HG03354 (cell line): ENCODE measurements at regions not wholly inside any gene's neighbourhood (a gene's known extent, or its start where the extent isn't known, plus 50 kb on each side); places are given as distances from the start of the nearest gene placed in this dataset.
"Not testable (repeated sequence)": the region's sequence is repeated elsewhere in the genome, so short reads cannot be mapped to it uniquely, and the experiment has no call there.

ENCODE experiments used
- ATAC-seq: cut with Tn5 transposase; IDR thresholded peaks from one replicate; pipeline ENCODE4 v1.9.1; 2021; ENCODE audit warnings: mild to moderate bottlenecking; ENCODE audit not compliant: unreplicated experiment, poor library complexity, severe bottlenecking

DNA sequence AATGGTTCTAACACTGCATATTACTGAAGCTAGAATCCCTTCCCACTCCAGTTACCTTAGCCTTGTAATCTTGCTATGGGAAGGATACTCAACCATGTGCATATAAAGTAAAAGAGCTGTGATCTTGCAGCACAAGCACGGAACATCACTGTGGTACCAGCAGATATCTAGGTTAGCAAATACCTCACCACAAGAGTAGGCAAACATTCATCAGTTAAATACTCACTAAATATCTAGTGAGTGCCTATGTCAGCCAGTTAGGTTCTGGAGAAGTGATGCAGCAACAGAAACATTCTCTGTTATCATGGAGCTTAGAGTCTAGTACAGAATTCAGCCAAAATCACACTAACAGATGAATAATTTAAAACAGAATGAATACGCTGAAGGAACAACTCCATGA is 349.6 kb upstream of the UBE2E3 start:
- ATAC-seq: no peak

DNA sequence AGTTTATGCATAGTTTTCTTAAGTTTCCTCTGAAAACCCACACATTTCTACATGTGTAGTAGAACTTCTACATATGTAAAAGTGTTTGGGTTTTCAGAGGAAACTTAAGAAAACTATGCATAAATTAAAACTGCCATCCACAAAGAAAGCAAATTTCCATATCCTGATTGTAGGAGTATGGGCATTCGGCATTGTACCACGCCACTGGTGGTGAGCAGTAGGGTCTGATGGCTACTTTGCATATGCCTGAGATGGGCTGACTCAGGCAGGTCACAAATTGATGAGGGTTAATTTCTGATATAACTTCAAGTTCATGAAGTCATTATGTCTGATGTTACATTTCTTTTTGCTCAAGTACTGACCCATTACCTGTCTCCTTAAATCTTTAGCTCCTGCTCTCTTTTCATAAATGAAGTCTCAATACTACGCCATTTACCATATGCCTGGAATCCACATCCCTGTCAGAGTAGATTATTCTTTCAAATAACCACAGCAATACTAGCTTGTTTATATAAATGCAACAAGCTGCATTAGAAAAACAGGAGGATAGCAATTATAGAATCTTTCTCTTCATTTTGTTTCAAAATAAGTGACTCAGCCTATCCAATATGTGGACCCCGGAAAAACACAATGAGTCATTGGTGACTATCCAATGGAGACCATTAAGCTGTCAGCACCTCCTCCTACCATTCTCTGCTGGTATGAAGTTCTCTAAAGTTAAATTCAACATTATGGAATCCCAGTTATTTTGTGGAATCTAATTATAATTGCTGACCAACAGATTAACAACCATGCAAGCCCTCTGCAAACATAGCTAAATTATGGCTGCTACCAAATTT is 355.2 kb upstream of the UBE2E3 start:
- no peak for ATAC-seq

DNA sequence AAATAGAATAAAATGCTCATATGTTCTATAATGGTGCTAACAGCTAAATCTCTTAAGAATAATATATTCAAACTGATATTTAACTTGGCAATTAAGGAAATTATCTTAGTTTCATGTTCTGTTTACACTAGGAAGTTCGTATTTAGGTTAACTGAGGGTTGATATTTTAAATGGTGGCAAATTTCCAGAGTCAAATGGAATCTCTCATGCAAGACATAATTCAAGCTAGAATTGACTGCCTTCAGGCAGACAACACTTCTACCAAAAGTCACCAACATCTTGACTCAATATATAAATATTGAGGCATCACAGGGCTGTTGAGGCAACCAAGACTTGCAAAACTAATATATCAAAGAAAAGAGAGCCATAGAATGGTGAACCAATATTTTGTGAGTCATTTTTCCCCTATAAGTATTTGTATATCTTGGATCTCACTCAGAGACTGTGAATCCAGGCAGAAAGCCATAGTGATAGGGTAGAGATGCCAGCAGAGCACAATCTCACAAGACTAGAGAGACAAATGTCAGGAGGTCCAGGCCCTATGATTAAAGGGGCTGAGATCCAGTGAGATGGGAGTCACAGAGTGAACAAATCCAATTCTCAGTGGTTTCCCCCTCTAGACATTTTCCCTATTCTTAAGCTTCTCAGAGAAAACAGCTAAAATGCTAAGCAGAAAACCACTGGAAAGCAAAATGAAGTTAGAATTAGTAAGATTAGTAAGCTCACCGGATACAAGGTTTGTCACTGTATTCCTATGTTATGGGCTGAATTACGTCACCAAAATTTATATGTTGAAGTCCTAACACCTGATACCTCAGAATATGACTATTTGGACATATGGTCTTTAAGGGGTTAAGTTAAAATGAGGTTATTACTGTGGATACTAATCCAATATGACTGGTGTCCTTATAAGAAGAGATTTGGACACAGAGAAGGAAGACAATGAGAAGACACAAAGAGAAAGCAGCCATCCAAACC is 358.2 kb upstream of the UBE2E3 start:
- ATAC-seq: no peak

DNA sequence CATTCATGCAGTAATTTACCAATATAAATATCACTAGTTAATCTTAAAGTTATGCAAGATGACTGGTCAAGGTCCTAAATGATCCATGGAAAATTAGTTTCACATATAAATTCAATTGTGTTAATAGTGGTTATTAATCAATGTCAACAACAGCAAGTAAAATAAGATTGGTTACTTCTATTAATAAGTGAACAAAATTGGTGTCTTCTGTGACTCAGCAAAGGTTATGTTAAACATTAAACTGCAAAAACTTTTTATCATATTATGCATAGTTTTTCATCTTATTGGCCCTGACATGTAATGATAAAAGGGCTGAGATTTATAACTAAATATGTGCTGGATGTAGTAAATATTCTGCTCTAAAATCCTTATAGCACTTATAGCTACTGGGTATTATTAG is 359.0 kb upstream of the UBE2E3 start:
- no peak for ATAC-seq

DNA sequence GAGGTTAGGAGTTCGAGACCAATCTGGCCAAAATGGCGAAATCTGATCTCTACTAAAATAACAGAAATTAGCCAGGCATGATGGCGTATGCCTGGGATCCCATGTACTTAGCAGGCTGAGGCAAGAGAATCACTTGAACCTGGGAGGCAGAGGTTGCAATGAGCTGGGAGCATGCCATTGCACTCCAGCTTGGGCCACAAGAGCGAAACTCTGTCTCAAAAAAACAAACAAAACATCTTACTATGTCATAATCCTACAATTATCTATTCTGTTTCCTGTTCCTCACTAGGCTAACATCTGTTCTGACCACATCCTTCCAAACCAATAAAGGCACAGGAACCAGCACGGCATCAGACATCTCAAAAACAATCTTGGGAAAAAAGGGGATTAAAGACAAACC is 361.8 kb upstream of the UBE2E3 start:
- no peak for ATAC-seq

DNA sequence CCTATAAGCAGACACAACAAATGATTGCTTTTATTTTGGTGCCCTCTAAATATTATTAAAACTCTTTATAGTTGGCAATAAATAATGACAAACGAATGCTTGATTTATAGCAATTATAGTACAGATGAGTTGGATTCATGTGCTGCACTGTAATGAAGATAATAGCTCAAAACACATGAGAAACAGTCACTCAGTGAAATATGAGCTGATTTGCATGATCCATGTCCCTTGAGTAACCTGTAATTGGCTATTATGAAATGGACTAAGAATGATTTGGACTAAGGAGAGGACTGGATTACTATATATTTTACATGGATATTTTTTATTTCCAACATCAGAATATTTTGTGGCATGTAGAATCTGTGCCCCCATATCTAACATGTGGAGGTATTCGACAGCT is 365.6 kb upstream of the UBE2E3 start:
- no peak for ATAC-seq

DNA sequence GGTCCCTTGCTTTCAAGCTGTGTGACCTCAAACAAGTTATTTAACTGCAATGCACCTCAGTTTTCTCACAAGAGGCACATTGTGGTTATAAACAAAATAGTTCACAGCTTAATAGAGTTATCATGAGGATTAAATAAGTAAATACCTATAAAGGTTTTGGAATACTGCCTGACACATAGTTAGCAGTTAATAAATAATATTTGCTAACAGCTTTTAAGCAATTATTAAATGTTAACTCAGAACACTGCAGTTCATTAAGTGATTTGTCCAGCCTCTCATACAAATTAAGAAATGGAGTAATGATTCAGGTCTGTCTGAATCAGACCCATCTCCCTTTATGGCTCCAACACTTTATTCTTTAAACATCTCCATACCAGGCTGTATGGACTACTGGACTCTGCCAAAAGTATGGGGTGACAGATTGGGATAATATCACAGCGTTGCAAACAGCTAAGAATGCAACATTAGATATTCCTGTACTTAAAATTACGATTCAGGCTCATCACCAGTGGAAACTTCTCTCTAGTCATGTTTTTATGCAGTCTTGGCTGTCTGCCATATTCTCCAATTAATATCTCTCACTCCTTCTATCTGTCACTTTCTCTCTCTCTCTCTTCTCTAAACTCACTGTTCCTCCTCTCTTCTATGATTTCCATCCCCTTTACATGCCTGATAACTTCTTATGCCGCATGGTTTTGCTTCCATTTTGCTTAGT is 370.6 kb upstream of the UBE2E3 start:
- no peak for ATAC-seq

DNA sequence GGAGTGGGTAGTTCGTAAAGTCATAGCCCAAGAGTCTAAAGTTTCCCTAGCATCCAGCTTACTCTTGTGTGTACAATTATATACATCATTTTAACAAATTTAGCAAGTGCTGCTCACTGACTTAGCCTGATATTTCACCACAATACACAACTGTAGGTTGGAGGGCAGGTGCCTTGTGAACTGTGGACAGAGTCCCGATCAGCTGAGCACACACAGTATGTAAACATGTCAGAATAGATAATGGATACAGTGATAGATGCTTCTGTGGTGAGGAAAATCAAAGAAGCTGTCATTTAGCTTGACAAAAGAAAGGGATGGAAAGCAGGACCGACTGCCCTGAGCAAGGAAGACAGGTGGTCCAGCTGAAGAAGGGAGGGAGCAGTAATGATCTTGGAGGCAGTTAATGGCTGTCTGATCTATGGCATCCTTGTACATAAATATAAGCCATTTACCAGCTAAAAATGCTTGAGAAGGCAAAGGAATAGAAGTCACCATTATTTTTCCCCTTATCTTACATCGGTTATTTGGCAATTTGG is 372.8 kb upstream of the UBE2E3 start:
- ATAC-seq: no peak

DNA sequence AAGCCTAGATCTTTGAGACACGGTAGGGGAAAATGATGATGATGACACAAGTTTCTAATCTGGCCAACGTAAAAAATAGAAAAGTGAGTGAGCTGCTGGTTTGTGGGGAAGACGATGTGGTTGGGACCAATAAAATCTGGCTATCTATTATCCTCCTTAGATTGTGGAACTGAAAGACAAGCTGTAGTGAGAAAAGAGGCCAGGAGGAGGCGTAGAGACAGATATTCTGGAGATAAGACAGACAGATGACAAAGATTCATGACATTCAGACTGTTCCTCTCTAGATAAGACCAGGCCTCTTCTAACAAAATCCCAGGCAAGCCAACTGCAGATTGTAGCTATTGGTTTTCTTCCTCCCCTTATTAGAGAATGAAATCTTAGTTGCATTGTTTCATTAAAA is 376.3 kb upstream of the UBE2E3 start:
- ATAC-seq: peak; percentile 73

DNA sequence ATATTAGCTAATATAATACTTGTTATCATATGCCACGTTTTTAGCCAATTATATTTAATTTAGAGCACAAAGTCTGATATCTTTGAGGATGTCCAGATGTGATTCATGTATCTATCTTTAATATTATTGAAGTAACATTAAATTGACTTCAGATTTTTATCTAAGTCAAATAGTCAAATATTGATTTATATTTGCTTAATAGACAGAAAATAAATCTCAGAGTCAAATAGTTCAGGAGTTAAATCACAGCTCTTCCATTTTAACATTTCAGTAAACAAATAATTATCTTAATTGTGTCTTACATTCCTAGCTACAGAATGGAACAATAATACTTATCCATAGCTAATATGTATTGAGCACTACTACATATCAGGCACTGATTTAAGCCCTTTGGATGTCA is 379.4 kb upstream of the UBE2E3 start:
- ATAC-seq: no peak

DNA sequence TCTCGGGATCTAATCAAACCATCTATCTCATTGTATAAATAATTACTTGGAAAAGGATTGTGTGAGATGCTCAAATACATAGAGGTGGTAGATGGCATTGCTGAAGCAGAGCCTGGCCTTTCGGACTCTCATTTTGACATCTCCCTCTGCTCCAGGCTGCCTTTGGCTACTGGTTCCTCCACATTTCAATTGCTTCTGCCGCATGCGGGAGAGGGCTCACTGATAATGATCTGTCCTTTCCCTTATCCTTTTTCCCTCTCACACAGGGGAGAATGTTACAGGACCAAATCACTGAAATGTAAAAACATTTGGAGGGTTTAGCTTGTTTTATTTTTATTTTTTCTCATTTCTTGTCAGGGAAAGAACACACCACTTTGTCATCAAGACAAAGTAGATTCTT is 380.6 kb upstream of the UBE2E3 start:
- ATAC-seq: no peak

DNA sequence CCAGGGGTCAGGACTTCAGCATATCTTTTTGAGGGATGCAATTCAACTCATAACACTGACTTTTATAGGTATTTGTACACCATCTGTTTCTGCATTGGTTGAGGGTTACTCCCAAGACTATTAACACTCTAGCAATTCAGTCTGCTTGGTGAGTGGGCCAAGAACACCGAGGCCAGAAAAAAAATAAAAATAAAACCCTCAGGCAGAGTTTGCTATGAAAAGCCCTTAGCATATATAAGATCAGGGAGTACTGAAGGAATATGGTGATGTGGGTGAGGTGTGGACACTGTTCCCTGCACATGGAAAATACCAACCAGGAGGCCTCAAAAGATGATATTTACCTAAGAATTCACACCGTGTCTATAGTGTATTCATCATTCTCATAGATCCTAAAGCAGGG is 383.2 kb upstream of the UBE2E3 start:
- ATAC-seq: no peak

DNA sequence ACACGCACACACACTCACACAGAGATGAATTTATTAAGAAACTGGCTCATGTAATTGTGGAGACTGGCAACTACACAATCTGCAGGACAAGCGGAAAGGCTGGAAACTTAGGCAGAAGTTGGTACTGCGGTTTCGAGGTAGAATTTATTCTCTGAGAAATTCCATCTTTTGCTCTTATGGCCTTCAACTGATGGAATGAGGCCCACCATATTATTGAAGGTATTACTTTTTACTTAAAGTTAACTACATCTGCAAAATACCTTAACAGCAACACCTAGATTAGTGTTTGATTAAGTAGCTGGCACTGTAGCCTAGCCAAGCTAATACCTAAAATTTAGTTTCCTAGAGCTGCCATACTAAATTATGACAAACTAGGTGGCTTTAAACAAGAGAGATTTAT is 384.0 kb upstream of the UBE2E3 start:
- no peak for ATAC-seq

DNA sequence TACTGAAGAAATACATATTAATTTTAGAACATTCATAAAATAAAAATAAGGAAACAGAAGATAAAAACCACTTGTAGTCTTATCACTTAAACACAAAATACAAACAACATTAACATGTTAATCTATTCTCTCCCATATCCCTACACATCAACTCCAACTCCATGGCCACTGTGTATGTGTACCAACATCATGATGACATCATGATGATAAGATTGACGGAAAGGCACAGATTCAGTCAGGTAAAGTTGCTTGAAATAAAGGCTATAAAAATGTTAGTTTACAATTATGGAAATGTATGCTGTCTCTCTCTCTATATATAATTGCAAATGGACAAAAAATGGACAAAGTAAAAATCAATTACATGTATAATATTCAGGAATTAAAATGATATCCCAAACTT is 388.5 kb upstream of the UBE2E3 start:
- no peak for ATAC-seq

DNA sequence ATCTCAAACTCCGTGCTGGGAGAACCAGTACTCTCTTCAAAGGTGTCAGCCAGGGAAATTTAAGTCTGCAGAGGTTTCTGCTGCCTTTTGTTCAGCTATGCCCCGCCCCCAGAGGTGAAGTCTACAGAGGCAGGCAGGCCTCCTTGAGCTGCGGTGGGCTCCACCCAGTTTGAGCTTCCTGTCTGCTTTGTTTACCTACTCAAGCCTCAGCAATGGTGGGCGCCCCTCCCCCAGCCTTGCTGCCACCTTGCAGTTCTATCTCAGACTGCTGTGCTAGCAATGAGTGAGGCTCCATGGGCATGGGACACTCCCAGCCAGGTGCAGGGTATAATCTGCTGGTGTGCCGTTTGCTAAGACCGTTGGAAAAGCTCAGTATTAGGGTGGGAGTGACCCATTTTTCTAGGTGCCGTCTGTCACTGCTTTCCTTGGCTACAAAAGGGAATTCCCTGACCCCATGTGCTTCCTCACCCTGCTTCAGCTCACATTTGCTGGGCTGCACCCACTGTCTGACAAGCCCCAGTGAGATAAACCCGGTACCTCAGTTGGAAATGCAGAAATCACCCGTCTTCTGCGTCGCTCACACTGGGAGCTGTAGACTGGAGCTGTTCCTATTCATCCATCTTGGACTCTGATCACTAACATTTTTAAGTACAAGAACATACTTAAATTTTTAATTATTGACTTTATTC is 389.2 kb upstream of the UBE2E3 start:
- not testable (repeated sequence) for ATAC-seq

DNA sequence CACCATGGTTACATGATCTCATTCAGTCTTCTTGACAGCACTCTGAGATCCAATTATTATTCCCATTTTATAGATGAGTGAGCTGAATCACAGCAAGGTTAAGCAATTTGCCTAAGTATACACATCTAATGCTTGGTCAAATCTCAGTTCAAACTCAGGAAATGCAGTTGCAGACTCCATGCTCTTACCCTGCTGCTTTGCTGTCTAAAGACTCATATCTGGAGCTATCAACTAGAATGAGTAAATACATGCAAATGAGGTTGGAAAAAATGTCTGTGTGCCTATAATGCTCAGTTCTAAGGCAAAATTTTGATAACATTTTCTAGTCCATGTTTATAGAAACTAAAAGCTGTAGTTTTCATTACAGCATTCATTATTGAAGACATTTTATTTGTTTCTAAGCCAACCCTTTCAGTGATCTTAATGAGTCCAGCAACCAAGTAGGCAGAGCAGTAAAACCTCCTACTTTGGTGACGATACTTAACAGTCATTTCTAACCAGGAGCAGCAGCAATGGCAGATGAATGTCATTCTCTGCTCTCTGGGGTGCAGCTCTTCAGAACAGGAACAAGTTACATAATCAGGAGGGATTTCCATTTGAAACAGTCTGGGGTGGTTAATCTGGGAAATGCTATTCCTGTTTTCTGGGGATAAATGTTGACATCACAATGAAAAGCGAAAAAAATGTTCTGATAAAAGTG is 396.8 kb upstream of the UBE2E3 start:
- ATAC-seq: no peak

DNA sequence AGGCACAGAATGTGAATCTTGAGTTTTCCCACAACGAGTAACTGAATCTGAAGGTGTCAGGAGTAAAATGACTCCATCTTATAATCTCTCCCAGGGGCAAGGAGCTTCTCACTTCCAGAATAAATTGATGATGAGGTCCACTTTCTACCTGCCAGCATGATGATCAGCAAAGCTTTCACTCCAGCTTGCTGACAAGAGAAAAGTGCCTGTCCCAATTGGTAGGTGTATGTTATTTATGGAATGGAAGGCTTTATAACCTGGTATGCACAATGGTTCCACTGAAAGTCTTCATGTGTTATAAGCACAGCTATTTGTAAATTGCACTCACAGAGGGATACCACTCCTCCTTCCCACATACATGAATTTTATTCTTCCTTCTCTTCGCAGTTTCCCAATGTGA is 401.0 kb upstream of the UBE2E3 start:
- no peak for ATAC-seq

DNA sequence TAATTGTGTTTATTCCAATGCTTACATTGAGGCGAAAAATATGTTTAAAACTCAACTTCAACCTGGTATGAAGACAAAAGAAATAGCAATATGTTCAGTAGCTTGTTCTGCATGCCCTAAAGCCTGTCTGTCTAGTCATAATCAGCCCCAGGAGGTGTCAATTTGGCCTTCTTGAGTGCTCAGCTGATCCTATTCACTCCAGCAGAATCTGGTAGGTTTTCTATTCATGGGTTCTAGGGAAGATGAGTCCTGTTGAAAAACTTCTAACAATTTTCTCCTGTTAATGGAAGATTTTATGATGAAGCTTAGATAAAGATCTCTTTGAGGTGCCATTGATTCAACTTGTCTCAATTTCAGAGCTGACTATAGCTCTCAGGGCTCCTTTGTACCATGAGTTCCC is 402.0 kb upstream of the UBE2E3 start:
- no peak for ATAC-seq

DNA sequence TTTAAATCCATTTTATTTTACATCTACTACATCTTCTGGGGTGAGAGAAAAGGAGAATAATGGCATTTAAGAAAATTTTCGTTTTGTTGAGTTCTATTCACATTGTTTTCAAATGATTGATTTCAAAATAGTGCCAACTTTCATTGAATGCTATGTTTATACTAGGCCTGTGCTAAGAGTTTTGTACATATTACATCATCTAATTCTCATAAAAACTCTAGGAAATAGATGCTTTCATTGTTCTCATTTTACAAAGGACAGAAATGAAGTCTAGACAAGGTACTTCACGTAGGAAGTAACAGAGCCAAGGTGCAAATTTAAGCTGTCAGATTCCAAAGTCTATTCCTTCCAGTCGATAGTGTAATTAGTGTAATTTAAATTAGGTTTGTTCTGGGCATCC is 402.8 kb upstream of the UBE2E3 start:
- ATAC-seq: no peak
